ENCODE measurements at regions not wholly inside any gene's neighbourhood (a gene's known extent, or its start where the extent isn't known, plus 50 kb on each side); places are given as distances from the start of the nearest gene placed in this dataset.

DNA sequence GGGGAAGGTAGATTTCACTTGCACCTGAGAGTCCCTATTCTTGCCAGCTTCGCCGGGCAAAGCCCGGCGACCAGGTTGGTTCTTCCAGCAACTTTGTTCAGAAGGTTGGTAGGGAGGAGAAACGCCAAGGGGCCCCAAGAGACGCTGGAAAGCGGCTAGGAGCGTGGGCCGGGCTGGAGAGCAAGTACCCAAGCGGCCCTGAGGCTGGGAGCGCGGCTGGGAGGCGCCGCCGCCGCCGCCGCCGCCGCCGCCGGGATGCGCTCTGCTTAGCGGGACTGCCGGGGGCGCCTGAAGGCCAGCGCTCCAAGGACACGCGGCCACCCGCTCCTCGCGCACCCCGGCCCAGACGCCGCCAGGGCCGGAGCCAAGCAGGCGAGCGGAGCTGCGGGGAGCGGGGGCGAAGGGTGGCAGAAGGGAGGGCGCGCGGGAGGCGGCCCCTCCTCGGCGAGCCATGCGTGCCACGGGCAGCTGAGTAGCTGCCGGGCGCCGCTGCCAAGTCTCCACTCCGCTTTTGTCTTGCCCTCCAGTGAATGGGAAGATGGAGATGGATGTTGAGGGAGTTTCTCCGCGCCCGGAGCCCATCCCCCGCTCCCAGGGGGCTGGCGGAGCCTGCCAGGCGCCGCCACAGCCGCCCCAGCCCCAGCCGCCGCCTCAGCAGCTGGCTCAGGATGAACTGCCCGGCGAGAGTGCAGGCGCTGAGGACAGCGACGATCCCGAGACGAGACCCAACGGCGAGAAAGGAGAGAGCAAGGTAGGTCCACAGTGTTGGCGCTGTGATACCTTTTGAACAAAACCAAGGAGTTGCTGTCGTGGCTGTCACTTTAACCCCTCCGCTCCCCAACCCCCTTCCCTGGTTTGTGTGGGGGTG lies 227.4 kb upstream of the AZI2 start:
- Histone ChIP-seq H3K4me1 (ENCODE audit: insufficient read depth) (peaks cover 54% of the 10 kb centered on the region), H2AFZ (peak overlapping the region; percentile 99), H3K4me2 (peak overlapping the region; percentile 87), H3K9me2 (ENCODE audit: insufficient read depth) (no peaks in the 10 kb centered on the region), H4K20me1 (replicated peaks; ENCODE audit: insufficient read depth) (0 out of 2 replicates have a peak, but pooled peaks cover 5% of the 10 kb centered on the region), H3K4me3 (peak overlapping the region; percentile 84), H3K79me2 (replicated peaks; ENCODE audit: insufficient read depth) (peaks cover 15% of the 10 kb centered on the region), H3K36me3 (ENCODE audit: insufficient read depth) (no peaks in the 10 kb centered on the region), H3K27ac (ENCODE audit: low read depth) (no peak overlapping the region), H3K27me3 (ENCODE audit: insufficient read depth) (peaks cover 43% of the 10 kb centered on the region), H3F3A (replicated peaks; ENCODE audit: low read depth) (0 out of 2 replicates have a peak, but pooled peaks cover 6% of the 10 kb centered on the region)
- ATAC-seq (peak; percentile 80), DNase-seq (ENCODE audit: low spot score) (peak; percentile 67)
- Mint-ChIP-seq H3K27ac (no peak overlapping the region), H3K27me3 (ENCODE audit: insufficient read depth, low read depth, poor library complexity) (peaks cover 25% of the 10 kb centered on the region), H3K9me3 (no peaks in the 10 kb centered on the region), H3K4me3 (peak overlapping the region; percentile 92), H3K36me3 (ENCODE audit: low read depth) (no peaks in the 10 kb centered on the region), H3K4me1 (peaks cover 54% of the 10 kb centered on the region)
- TF ChIP-seq POLR2AphosphoS5 (IDR thresholded peaks at IDR 0.05; ENCODE audit: low read depth) (no peak), CREB1 (CRISPR knock-in tag; IDR thresholded peaks at IDR 0.05; ENCODE audit: low read depth) (no peak), JUNB (IDR thresholded peaks at IDR 0.05; ENCODE audit: unreplicated experiment) (no peak), STAT1 (IDR thresholded peaks at IDR 0.05; ENCODE audit: unreplicated experiment) (no peak), EZH2 (IDR thresholded peaks at IDR 0.05; ENCODE audit: low read depth, unreplicated experiment) (no peak), EZH2phosphoT487 (IDR thresholded peaks at IDR 0.05; ENCODE audit: unreplicated experiment) (no peak), ZNF114 (CRISPR knock-in tag; IDR thresholded peaks at IDR 0.05) (no peak), ZNF331 (CRISPR knock-in tag; IDR thresholded peaks at IDR 0.05; ENCODE audit: low read depth) (no peak), NANOG (IDR thresholded peaks at IDR 0.05; ENCODE audit: borderline replicate concordance) (no peak)
- TF ChIP-seq, protein P1, sequence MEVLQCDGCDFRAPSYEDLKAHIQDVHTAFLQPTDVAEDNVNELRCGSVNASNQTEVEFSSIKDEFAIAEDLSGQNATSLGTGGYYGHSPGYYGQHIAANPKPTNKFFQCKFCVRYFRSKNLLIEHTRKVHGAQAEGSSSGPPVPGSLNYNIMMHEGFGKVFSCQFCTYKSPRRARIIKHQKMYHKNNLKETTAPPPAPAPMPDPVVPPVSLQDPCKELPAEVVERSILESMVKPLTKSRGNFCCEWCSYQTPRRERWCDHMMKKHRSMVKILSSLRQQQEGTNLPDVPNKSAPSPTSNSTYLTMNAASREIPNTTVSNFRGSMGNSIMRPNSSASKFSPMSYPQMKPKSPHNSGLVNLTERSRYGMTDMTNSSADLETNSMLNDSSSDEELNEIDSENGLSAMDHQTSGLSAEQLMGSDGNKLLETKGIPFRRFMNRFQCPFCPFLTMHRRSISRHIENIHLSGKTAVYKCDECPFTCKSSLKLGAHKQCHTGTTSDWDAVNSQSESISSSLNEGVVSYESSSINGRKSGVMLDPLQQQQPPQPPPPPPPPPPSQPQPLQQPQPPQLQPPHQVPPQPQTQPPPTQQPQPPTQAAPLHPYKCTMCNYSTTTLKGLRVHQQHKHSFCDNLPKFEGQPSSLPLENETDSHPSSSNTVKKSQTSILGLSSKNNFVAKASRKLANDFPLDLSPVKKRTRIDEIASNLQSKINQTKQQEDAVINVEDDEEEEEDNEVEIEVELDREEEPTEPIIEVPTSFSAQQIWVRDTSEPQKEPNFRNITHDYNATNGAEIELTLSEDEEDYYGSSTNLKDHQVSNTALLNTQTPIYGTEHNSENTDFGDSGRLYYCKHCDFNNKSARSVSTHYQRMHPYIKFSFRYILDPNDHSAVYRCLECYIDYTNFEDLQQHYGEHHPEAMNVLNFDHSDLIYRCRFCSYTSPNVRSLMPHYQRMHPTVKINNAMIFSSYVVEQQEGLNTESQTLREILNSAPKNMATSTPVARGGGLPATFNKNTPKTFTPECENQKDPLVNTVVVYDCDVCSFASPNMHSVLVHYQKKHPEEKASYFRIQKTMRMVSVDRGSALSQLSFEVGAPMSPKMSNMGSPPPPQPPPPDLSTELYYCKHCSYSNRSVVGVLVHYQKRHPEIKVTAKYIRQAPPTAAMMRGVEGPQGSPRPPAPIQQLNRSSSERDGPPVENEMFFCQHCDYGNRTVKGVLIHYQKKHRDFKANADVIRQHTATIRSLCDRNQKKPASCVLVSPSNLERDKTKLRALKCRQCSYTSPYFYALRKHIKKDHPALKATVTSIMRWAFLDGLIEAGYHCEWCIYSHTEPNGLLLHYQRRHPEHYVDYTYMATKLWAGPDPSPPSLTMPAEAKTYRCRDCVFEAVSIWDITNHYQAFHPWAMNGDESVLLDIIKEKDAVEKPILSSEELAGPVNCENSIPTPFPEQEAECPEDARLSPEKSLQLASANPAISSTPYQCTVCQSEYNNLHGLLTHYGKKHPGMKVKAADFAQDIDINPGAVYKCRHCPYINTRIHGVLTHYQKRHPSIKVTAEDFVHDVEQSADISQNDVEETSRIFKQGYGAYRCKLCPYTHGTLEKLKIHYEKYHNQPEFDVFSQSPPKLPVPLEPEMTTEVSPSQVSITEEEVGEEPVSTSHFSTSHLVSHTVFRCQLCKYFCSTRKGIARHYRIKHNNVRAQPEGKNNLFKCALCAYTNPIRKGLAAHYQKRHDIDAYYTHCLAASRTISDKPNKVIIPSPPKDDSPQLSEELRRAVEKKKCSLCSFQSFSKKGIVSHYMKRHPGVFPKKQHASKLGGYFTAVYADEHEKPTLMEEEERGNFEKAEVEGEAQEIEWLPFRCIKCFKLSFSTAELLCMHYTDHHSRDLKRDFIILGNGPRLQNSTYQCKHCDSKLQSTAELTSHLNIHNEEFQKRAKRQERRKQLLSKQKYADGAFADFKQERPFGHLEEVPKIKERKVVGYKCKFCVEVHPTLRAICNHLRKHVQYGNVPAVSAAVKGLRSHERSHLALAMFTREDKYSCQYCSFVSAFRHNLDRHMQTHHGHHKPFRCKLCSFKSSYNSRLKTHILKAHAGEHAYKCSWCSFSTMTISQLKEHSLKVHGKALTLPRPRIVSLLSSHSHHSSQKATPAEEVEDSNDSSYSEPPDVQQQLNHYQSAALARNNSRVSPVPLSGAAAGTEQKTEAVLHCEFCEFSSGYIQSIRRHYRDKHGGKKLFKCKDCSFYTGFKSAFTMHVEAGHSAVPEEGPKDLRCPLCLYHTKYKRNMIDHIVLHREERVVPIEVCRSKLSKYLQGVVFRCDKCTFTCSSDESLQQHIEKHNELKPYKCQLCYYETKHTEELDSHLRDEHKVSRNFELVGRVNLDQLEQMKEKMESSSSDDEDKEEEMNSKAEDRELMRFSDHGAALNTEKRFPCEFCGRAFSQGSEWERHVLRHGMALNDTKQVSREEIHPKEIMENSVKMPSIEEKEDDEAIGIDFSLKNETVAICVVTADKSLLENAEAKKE (CRISPR knock-in tag; IDR thresholded peaks at IDR 0.05) = no peak
- TF ChIP-seq, protein P2, sequence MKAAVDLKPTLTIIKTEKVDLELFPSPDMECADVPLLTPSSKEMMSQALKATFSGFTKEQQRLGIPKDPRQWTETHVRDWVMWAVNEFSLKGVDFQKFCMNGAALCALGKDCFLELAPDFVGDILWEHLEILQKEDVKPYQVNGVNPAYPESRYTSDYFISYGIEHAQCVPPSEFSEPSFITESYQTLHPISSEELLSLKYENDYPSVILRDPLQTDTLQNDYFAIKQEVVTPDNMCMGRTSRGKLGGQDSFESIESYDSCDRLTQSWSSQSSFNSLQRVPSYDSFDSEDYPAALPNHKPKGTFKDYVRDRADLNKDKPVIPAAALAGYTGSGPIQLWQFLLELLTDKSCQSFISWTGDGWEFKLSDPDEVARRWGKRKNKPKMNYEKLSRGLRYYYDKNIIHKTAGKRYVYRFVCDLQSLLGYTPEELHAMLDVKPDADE (IDR thresholded peaks at IDR 0.05) = no peak
- TF ChIP-seq, protein P3, sequence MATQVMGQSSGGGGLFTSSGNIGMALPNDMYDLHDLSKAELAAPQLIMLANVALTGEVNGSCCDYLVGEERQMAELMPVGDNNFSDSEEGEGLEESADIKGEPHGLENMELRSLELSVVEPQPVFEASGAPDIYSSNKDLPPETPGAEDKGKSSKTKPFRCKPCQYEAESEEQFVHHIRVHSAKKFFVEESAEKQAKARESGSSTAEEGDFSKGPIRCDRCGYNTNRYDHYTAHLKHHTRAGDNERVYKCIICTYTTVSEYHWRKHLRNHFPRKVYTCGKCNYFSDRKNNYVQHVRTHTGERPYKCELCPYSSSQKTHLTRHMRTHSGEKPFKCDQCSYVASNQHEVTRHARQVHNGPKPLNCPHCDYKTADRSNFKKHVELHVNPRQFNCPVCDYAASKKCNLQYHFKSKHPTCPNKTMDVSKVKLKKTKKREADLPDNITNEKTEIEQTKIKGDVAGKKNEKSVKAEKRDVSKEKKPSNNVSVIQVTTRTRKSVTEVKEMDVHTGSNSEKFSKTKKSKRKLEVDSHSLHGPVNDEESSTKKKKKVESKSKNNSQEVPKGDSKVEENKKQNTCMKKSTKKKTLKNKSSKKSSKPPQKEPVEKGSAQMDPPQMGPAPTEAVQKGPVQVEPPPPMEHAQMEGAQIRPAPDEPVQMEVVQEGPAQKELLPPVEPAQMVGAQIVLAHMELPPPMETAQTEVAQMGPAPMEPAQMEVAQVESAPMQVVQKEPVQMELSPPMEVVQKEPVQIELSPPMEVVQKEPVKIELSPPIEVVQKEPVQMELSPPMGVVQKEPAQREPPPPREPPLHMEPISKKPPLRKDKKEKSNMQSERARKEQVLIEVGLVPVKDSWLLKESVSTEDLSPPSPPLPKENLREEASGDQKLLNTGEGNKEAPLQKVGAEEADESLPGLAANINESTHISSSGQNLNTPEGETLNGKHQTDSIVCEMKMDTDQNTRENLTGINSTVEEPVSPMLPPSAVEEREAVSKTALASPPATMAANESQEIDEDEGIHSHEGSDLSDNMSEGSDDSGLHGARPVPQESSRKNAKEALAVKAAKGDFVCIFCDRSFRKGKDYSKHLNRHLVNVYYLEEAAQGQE (IDR thresholded peaks at IDR 0.05; ENCODE audit: unreplicated experiment) = no peak
- TF ChIP-seq, protein P4, sequence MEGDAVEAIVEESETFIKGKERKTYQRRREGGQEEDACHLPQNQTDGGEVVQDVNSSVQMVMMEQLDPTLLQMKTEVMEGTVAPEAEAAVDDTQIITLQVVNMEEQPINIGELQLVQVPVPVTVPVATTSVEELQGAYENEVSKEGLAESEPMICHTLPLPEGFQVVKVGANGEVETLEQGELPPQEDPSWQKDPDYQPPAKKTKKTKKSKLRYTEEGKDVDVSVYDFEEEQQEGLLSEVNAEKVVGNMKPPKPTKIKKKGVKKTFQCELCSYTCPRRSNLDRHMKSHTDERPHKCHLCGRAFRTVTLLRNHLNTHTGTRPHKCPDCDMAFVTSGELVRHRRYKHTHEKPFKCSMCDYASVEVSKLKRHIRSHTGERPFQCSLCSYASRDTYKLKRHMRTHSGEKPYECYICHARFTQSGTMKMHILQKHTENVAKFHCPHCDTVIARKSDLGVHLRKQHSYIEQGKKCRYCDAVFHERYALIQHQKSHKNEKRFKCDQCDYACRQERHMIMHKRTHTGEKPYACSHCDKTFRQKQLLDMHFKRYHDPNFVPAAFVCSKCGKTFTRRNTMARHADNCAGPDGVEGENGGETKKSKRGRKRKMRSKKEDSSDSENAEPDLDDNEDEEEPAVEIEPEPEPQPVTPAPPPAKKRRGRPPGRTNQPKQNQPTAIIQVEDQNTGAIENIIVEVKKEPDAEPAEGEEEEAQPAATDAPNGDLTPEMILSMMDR (conservative IDR thresholded peaks at IDR 0.05; ENCODE audit: low read depth in 2 of 2) = no peak
